Lung (tissue), 11 donors: ENCODE measurements at regions not wholly inside any gene's neighbourhood (a gene's known extent, or its start where the extent isn't known, plus 50 kb on each side); places are given as distances from the start of the nearest gene placed in this dataset.

ENCODE experiments used
- ATAC-seq: fragments of 200-7000 bp; cut with Tn5 transposase; one replicate; pipeline ENCODE4 v1.9.1; 2020; ENCODE audit warnings: moderate number of reproducible peaks; ENCODE audit not compliant: insufficient read depth, low FRiP score
- DNase-seq, 3 donors: peaks; one replicate each; pipeline ENCODE4 v3.0.0-alpha.2; 2013 to 2017
- H3K27ac ChIP-seq, 2 donors: one replicate each; pipeline ENCODE4 v1.5.1; 2013; ENCODE audit warnings: mild to moderate bottlenecking in 2 of 2, moderate library complexity in 2 of 2, control low read depth in 1 of 2, inconsistent platforms in 1 of 2, low read depth in 1 of 2, low read length in 1 of 2
- H3K27me3 ChIP-seq, 3 donors: one replicate each; pipeline ENCODE4 v1.5.1; 2013; ENCODE audit warnings: low read length in 2 of 3; ENCODE audit not compliant: control insufficient read depth in 3 of 3, insufficient read depth in 3 of 3
- H3K36me3 ChIP-seq, 4 donors: one replicate each; pipeline ENCODE4 v1.5.1; 2013; ENCODE audit warnings: low read length in 4 of 4, mild to moderate bottlenecking in 1 of 4, moderate library complexity in 1 of 4; ENCODE audit not compliant: control insufficient read depth in 4 of 4, insufficient read depth in 4 of 4
- H3K4me1 ChIP-seq, 5 donors: one replicate each; pipeline ENCODE4 v1.5.1; 2013; ENCODE audit warnings: low read length in 5 of 5, mild to moderate bottlenecking in 2 of 5, moderate library complexity in 1 of 5; ENCODE audit not compliant: control insufficient read depth in 5 of 5, insufficient read depth in 5 of 5
- H3K4me3 ChIP-seq: one replicate; pipeline ENCODE4 v1.5.1; 2013; ENCODE audit warnings: mild to moderate bottlenecking, control low read depth, moderate library complexity
- H3K9ac ChIP-seq, 2 donors: one replicate each; pipeline ENCODE4 v1.5.1; 2013; ENCODE audit warnings: low read length in 2 of 2, control low read depth in 1 of 2; ENCODE audit not compliant: insufficient read depth in 1 of 2
- H3K9me3 ChIP-seq, 4 donors: one replicate each; pipeline ENCODE4 v1.5.1; 2013; ENCODE audit warnings: low read length in 3 of 4, mild to moderate bottlenecking in 1 of 4, moderate library complexity in 1 of 4; ENCODE audit not compliant: control insufficient read depth in 4 of 4, insufficient read depth in 3 of 4
- CTCF ChIP-seq: IDR thresholded peaks from 2 replicates; pipeline ENCODE4 v1.5.1; 2012; ENCODE audit warnings: mild to moderate bottlenecking; ENCODE audit errors: control extremely low read depth, extremely low read depth
- WGBS, 2 donors: extraction: QIAGEN DNeasy Blood & Tissue Kit; methylation state at CpG; one replicate each; pipeline ENCODE4 v1.1.7; 2013; 5-methylcytosine and 5-hydroxymethylcytosine counted together
- donor health status: control.
- donor health status: control.
- donor health status: Bipolar disorder and iron deficiency.
- donor health status: healthy.
- donor health status: DM: yes; HTN: yes; CAD: no.

- no peak overlapping the region for H3K27ac ChIP-seq
These were observed 1752.9 kb upstream of the CELF4 start for GRCh38 chr18:39318462-39318861.

GRCh38 chr18:39318008-39318407 lies 1752.4 kb upstream of the CELF4 start:
- no peak for TF ChIP-seq CTCF
- H3K27ac ChIP-seq, result no peak overlapping the region
- DNase-seq (no peak), ATAC-seq (no peak)
- no peak overlapping the region for H3K9ac ChIP-seq
- H3K9me3 ChIP-seq, result no peaks in the 10 kb centered on the region
- H3K27me3 ChIP-seq, result no peaks in the 10 kb centered on the region
- H3K36me3 ChIP-seq, result no peaks in the 10 kb centered on the region
- WGBS, 2 donors, result 67 to 71% methylated on average over 3 of the region's 3 CpGs
- no peak overlapping the region for H3K4me3 ChIP-seq
- peaks cover 0 to 8% (median 0%) of the 10 kb centered on the region in 5 donors for H3K4me1 ChIP-seq

More at GRCh38 chr18:39318462-39318861, 1752.9 kb upstream of the CELF4 start:
- 83 to 90% methylated on average over 2 of the region's 2 CpGs for WGBS, 2 donors
- no peaks in the 10 kb centered on the region for H3K27me3 ChIP-seq
- no peak overlapping the region for H3K9ac ChIP-seq
- no peak for TF ChIP-seq CTCF
- H3K4me3 ChIP-seq, result no peak overlapping the region
- no peak for ATAC-seq
- H3K4me1 ChIP-seq, result peaks cover 0 to 8% (median 0%) of the 10 kb centered on the region in 5 donors
- DNase-seq, result no peak
- no peaks in the 10 kb centered on the region for H3K9me3 ChIP-seq
- H3K36me3 ChIP-seq, result no peaks in the 10 kb centered on the region

- DNase-seq, result no peak
- 82 to 85% methylated on average over 2 of the region's 2 CpGs for WGBS, 2 donors
- no peak for TF ChIP-seq CTCF
These were observed 1749.0 kb upstream of the CELF4 start for GRCh38 chr18:39314595-39314994.

GRCh38 chr18:39313992-39314391 lies 1748.4 kb upstream of the CELF4 start:
- H3K9ac ChIP-seq, result no peak overlapping the region
- peaks cover 0 to 7% (median 2%) of the 10 kb centered on the region in 4 donors for H3K9me3 ChIP-seq
- no peaks in the 10 kb centered on the region for H3K36me3 ChIP-seq
- peaks cover 0 to 8% (median 0%) of the 10 kb centered on the region in 5 donors for H3K4me1 ChIP-seq
- no peak for ATAC-seq
- WGBS, 2 donors, result 53% methylated on average over 4 of the region's 4 CpGs
- no peak overlapping the region for H3K4me3 ChIP-seq
- no peak overlapping the region for H3K27ac ChIP-seq
- no peak for TF ChIP-seq CTCF
- DNase-seq, result no peak
- H3K27me3 ChIP-seq, result no peaks in the 10 kb centered on the region

More at GRCh38 chr18:39314595-39314994, 1749.0 kb upstream of the CELF4 start:
- peaks cover 0 to 8% (median 0%) of the 10 kb centered on the region in 5 donors for H3K4me1 ChIP-seq
- no peak overlapping the region for H3K9ac ChIP-seq
- no peaks in the 10 kb centered on the region for H3K36me3 ChIP-seq
- H3K27me3 ChIP-seq, result no peaks in the 10 kb centered on the region
- peaks cover 0 to 2% (median under 1%) of the 10 kb centered on the region in 4 donors for H3K9me3 ChIP-seq
- H3K4me3 ChIP-seq, result no peak overlapping the region
- no peak for ATAC-seq
- H3K27ac ChIP-seq, result no peak overlapping the region
